ENCODE measurements at regions not wholly inside any gene's neighbourhood (a gene's known extent, or its start where the extent isn't known, plus 50 kb on each side); places are given as distances from the start of the nearest gene placed in this dataset.
"Not testable (repeated sequence)": the region's sequence is repeated elsewhere in the genome, so short reads cannot be mapped to it uniquely, and the experiment has no call there.

- H3K27me3 ChIP-seq (ENCODE audit: insufficient read depth in 3 of 3, low read length in 2 of 3); DNase-seq; ATAC-seq; H3K36me3 ChIP-seq (ENCODE audit: insufficient read depth in 1 of 2, low read depth in 1 of 2); H3K9me3 ChIP-seq; H3K4me1 ChIP-seq; intact Hi-C loops (cut with DNase I); H3K4me3 ChIP-seq; H3K27ac ChIP-seq: not testable (repeated sequence)
- WGBS, 3 donors = 75 to 96% (median 77%) methylated on average over 4 to 6 of the region's 7 CpGs
Measured at GRCh38 chr16:32947336-32947735, 246.7 kb upstream of the TP53TG3C start.

DNA sequence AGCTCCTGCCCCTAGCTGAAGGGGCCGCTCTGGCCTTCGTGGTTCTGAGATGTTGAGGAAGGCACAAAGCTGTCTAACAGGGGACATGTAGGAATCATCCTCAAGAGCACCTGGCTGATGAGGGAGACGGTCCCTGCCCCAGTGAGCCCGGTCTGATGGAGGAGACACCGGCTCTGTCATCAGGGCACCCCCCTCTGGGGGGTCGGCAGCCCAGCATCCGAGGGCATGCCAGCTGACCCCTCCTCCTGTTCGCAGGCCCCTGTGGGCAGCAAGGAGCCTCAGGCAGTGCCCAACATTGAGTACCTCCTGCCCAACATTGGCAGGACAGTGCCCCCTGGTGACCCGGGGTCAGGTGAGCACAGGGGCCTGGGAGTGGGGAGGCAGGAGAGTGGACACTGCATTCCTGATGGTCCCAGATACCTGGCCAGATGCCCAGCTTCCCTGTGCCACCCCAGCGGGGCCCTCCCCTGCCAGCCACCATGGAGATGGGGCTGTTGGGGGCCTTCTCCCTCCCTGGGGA, 247.9 kb upstream of the TP53TG3C start:
- H3K36me3 ChIP-seq (ENCODE audit: insufficient read depth in 1 of 2, low read depth in 1 of 2); intact Hi-C loops (cut with DNase I); H3K27ac ChIP-seq; ATAC-seq; H3K4me3 ChIP-seq; H3K4me1 ChIP-seq; H3K9me3 ChIP-seq; H3K27me3 ChIP-seq (ENCODE audit: insufficient read depth in 3 of 3, low read length in 2 of 3): not testable (repeated sequence)
- 36 to 82% (median 79%) methylated on average over 3 to 9 of the region's 10 CpGs for WGBS, 3 donors
- DNase-seq = peak in 1 of 2 donors; percentile 32

GRCh38 chr16:32945311-32945710, 248.7 kb upstream of the TP53TG3C start:
- H3K36me3 ChIP-seq (ENCODE audit: insufficient read depth in 1 of 2, low read depth in 1 of 2); ATAC-seq; H3K4me3 ChIP-seq; intact Hi-C loops (cut with DNase I); H3K27ac ChIP-seq; DNase-seq; H3K27me3 ChIP-seq (ENCODE audit: insufficient read depth in 3 of 3, low read length in 2 of 3); H3K4me1 ChIP-seq; H3K9me3 ChIP-seq: not testable (repeated sequence)
- WGBS, 3 donors = 76 to 89% (median 83%) methylated on average over 5 to 6 of the region's 7 CpGs

GRCh38 chr16:32939845-32940244, 254.2 kb upstream of the TP53TG3C start:
- H3K36me3 ChIP-seq (ENCODE audit: insufficient read depth in 1 of 2, low read depth in 1 of 2); DNase-seq; ATAC-seq; H3K27ac ChIP-seq; intact Hi-C loops (cut with DNase I); H3K4me1 ChIP-seq; H3K4me3 ChIP-seq; H3K9me3 ChIP-seq; H3K27me3 ChIP-seq (ENCODE audit: insufficient read depth in 3 of 3, low read length in 2 of 3): not testable (repeated sequence)
- no CpG with 5 or more reads among the region's 4 CpGs for WGBS, 3 donors

- DNase-seq; ATAC-seq; H3K36me3 ChIP-seq (ENCODE audit: insufficient read depth in 1 of 2, low read depth in 1 of 2); H3K9me3 ChIP-seq; H3K27ac ChIP-seq; H3K27me3 ChIP-seq (ENCODE audit: insufficient read depth in 3 of 3, low read length in 2 of 3); intact Hi-C loops (cut with DNase I); H3K4me3 ChIP-seq; H3K4me1 ChIP-seq: not testable (repeated sequence)
- WGBS, 3 donors = 69 to 87% (median 83%) methylated on average over 5 to 10 of the region's 10 CpGs
Measured at GRCh38 chr16:32937929-32938328, 256.1 kb upstream of the TP53TG3C start.

DNA sequence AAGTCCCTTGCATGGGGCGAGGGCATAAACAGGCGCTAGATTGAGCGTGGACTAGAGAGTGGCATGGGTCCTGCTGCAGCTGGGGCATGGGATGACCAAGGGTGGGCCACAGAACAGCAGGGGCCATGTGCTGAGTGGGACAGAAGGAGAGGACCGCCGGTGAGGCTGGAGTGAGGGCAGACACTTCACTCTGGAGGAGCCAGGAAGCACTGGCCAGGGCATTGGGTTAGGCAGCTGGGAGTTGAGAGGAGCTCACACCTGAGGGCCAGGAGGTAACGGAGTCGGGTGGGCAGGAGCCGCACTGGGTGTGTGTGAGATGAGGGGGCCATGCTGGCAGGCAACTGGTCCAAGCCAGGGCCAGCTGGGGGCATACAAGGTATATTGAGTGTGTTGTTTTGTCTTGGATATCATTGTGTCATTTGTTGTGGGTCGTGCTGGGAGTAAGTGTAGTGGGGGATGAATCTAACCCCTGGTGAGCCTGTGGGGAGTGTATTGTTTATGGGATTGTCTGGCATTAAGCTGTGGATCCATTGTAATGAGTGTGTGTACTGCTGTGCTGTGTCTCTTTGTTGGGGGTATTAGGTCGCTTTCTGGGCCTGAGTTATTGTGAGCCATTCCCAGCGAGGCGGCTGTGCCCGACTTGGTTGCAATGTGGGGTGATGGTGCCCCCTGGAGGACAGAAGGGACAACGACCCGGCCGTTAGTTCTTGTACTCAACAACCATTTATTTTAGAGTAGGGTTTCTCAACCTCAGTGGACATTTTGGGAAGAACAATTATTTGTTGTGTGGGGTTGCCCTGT, 256.5 kb upstream of the TP53TG3 start:
- H3K27ac ChIP-seq; H3K36me3 ChIP-seq (ENCODE audit: insufficient read depth in 1 of 2, low read depth in 1 of 2); DNase-seq; H3K4me3 ChIP-seq; intact Hi-C loops (cut with DNase I); H3K4me1 ChIP-seq; H3K27me3 ChIP-seq (ENCODE audit: insufficient read depth in 3 of 3, low read length in 2 of 3); H3K9me3 ChIP-seq: not testable (repeated sequence)
- 56 to 65% (median 64%) methylated on average over 12 to 16 of the region's 16 CpGs for WGBS, 3 donors
- ATAC-seq = peak; percentile 39 to 77 (median 48)

DNA sequence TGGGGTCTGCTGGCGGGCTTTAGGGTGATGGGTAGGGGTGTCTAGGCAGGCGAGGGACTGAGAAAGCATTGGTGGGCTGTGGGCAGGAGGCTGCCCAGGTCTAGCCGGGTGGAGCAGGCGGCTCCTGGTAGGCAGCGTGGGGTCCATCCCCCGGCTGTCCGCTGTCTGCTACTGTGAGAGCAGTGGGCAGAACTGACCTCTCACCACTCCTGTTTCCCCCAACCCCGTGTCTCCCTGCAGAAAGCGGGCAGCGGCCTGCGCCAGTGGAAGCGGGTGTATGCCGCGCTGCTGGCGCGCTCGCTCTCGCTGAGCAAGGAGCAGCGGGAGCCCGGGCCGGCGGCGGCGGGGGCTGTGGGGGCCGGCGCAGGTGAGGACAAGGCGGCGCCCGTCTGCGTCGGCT, 249.2 kb upstream of the TP53TG3 start:
- ATAC-seq; H3K4me1 ChIP-seq; DNase-seq; H3K27ac ChIP-seq; intact Hi-C loops (cut with DNase I); H3K36me3 ChIP-seq (ENCODE audit: insufficient read depth in 1 of 2, low read depth in 1 of 2); H3K4me3 ChIP-seq; H3K27me3 ChIP-seq (ENCODE audit: insufficient read depth in 3 of 3, low read length in 2 of 3); H3K9me3 ChIP-seq: not testable (repeated sequence)
- WGBS, 3 donors = 87 to 96% (median 93%) methylated on average over 7 to 20 of the region's 31 CpGs

DNA sequence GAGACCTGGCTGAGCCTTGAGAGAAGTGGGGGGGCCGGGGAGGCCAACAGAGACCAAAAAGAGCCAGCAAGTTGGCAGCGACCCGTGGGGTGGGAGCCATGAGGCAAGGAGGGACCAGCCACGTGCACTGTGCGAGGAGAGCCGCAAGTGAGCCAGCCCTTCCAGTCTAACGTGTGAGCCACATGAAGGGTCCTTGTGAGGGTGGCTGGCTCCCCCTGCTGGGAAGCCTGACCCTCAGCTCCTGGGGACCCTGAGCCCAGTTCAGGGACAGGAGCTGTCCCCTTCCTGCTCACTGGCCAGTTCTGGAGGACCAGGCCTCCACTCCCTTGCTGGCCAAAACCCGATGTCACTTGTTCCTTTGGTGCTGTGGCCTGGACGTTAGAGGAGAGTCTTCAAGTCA, 246.6 kb upstream of the TP53TG3 start:
- DNase-seq; H3K4me1 ChIP-seq; H3K27ac ChIP-seq; ATAC-seq; intact Hi-C loops (cut with DNase I); H3K4me3 ChIP-seq; H3K27me3 ChIP-seq (ENCODE audit: insufficient read depth in 3 of 3, low read length in 2 of 3); H3K36me3 ChIP-seq (ENCODE audit: insufficient read depth in 1 of 2, low read depth in 1 of 2); H3K9me3 ChIP-seq: not testable (repeated sequence)
- WGBS, 3 donors = 20 to 94% (median 70%) methylated on average over 1 to 5 of the region's 9 CpGs

DNA sequence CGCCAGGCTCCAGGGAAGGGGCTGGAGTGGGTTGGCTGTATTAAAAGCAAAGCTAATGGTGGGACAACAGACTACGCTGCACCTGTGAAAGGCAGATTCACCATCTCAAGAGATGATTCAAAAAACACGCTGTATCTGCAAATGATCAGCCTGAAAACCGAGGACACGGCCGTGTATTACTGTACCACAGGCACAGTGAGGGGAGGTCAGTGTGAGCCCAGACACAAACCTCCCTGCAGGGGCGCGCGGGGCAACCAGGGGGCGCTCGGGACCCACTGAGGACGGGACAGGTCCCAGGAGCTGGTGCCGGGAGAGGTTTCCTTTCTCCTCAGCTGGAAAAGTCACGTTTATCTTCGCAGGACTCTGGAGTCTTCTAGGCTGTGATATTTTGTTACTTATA, 239.4 kb upstream of the TP53TG3 start:
- ATAC-seq; intact Hi-C loops (cut with DNase I): not testable (repeated sequence)
- WGBS, 3 donors = 27 to 39% (median 36%) methylated on average over 11 to 14 of the region's 15 CpGs

GRCh38 chr16:32897782-32898181, 221.8 kb upstream of the TP53TG3 start:
- 0 to 40% (median 21%) methylated on average over 3 to 9 of the region's 9 CpGs for WGBS, 3 donors
- H3K4me1 ChIP-seq; H3K9me3 ChIP-seq; H3K4me3 ChIP-seq; H3K27ac ChIP-seq; intact Hi-C loops (cut with DNase I); H3K27me3 ChIP-seq (ENCODE audit: insufficient read depth in 3 of 3, low read length in 2 of 3); H3K36me3 ChIP-seq (ENCODE audit: insufficient read depth in 1 of 2, low read depth in 1 of 2): not testable (repeated sequence)
- peak in 1 of 2 donors; percentile 59 for DNase-seq
- ATAC-seq = peak in 2 of 4 donors; percentile 66 to 69

More for the DNA sequence above, 239.4 kb upstream of the TP53TG3 start:
- not testable (repeated sequence) for H3K9me3 ChIP-seq; H3K4me3 ChIP-seq; H3K27ac ChIP-seq; H3K27me3 ChIP-seq (ENCODE audit: insufficient read depth in 3 of 3, low read length in 2 of 3); DNase-seq; H3K4me1 ChIP-seq; H3K36me3 ChIP-seq (ENCODE audit: insufficient read depth in 1 of 2, low read depth in 1 of 2)

DNA sequence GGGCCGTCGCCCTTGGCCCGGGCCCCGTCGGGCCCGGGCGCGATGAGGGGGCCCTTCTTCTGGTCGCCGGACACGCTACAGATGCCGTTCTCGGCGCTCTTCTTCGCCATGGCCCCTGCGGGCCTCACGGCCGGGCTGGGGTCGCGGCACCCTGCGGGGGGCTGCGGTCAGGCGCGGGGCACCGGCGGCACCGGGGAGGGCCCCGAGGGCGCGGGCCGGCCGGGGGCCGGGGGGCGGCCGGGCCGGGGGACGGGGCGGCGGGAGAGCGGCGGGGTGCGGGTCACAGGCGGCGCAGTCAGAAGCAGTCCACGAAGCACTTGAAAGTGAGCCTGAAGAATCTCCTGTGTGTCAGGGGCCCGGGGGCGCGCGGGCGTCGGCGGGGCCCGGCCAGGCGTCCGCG, 209.4 kb upstream of the TP53TG3 start:
- H3K36me3 ChIP-seq (ENCODE audit: insufficient read depth in 1 of 2, low read depth in 1 of 2); DNase-seq; H3K27me3 ChIP-seq (ENCODE audit: insufficient read depth in 3 of 3, low read length in 2 of 3); H3K4me3 ChIP-seq; intact Hi-C loops (cut with DNase I); ATAC-seq; H3K9me3 ChIP-seq; H3K27ac ChIP-seq; H3K4me1 ChIP-seq: not testable (repeated sequence)
- WGBS, 3 donors = no CpG with 5 or more reads among the region's 56 CpGs

Measured in psoas muscle (tissue), 7 donors.